Sciatic nerve (tissue), 2 donors: ENCODE measurements at regions not wholly inside any gene's neighbourhood (a gene's known extent, or its start where the extent isn't known, plus 50 kb on each side); places are given as distances from the start of the nearest gene placed in this dataset.
"Not testable (repeated sequence)": the region's sequence is repeated elsewhere in the genome, so short reads cannot be mapped to it uniquely, and the experiment has no call there.

Experiments used
- ATAC-seq: fragments of 200-7000 bp; cut with Tn5 transposase; one replicate; pipeline ENCODE4 v1.9.1; 2020; ENCODE audit warnings: mild to moderate bottlenecking, moderate library complexity
- DNase-seq: peaks from one replicate; pipeline ENCODE4 v3.0.0-alpha.2; 2020; ENCODE audit warnings: low spot score
- intact Hi-C: fragments of 100-400 bp; cut with DNase I; formaldehyde crosslinking; loops from one replicate; pipeline ENCODE4 v1.14.2; 2022
- donor health status: DM: no; HTN: no; CAD: no.
- donor health status: DM: no; HTN: no; CAD: no.

DNA sequence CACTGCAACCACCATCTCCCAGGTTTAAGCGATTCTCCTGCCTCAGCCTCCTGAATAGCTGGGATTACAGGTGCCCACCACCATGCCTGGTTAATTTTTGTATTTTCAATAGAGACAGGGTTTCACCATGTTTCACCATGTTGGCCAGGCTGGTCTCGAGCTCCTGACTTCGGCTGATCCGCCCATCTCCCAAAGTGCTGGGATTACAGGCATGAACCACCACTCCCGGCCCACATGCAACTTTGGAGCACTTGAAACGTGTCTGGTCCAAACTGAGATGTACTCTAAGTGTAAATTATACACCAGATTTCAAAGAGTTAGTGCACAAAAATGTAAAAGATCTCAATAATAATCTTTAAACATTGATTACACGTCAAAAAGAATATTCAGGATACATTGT, 154.1 kb downstream of the RGS9 start:
- not testable (repeated sequence) for ATAC-seq, DNase-seq
- intact Hi-C loops, result loop anchor here (5.0 kb wide), 1 partner anchor 876 kb away; no protein-coding TSS in a partner anchor

- no peak for ATAC-seq
- DNase-seq, result no peak
- intact Hi-C loops, result loop anchor here (5.0 kb wide), 1 partner anchor 877 kb away; no protein-coding TSS in a partner anchor
Measured at GRCh38 chr17:65290616-65291015, 153.4 kb downstream of the RGS9 start.

DNA sequence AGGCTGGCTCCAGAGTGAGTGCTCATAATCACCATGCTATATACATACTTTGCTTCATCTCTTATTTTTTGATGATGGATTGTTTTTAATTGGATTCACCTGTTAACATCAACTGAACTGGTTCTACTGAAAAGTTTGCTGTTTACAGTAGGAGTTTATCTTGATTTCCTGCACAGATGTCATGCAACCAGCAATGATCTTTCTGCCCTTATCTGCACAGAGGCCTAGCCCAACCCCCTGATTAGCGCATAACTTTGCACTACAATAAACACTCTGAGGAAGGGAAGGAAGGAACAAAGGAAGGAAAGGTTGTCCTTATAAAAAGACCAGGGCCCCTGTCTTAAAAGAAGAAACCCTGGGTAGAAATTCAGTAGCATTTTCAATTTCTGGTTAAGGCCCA, 152.9 kb downstream of the RGS9 start:
- DNase-seq (no peak), ATAC-seq (no peak)
- intact Hi-C loops, result loop anchor here (5.0 kb wide), 1 partner anchor 877 kb away; no protein-coding TSS in a partner anchor

DNA sequence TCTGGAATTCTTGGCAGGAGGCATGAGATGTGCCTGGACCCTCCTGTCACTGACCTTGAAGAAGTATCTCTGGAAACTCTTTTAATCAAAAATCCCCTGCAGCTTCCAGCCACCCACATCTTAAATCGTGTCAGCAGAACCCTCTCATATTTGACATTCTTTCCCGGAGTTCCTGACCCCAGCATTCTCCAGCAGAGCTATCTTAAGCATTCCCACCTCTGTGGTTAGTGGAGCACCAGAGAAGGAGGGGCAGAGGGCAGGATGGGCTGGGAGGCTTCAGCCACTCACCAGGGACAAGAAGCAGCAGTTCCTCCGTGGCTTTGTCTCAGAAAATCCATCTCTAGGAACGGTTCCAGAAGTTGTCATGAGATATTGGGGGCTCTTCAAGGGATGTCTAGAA, 149.9 kb downstream of the RGS9 start:
- intact Hi-C loops, result no loop called here
- ATAC-seq (no peak), DNase-seq (no peak)

DNA sequence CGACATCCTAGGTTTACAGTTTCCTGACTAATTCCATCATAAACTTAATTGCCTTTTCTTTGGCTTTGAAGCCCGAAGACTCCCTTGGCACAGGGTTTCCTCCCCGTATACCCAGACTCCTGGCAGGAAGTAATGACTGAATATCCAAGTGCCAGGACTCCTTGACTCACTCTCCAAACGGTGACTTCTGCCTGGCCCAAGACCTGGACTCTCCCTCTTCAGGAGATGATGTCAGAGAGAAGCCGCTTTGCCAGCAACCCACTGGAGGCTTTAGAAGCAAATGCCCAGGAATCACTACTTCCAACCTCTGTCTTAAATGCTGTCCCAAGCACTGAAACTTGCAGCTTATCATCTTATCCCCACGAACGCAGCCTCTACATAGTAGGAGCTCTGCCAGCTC, 146.5 kb downstream of the RGS9 start:
- ATAC-seq, result no peak
- intact Hi-C loops, result no loop called here

DNA sequence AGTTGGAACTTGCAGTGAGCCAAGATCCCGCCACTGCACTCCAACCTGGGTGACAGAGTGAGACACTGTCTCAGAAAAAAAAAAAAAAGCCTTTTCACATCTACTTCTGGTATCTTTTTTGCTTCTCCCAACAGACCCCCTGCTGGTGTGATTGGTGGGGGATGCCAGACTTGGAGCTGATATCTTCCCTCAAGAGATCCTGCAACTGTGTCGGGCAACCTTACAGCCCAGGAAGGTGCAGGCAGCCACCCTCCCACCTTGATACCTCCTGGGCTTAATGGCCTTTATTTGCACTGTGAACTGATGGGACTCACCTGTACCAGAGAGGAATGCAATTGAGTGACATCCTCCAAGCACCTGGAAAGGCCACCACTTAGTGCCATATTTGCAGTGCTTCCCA, 142.3 kb downstream of the RGS9 start:
- ATAC-seq (no peak), DNase-seq (peak; percentile 22)
- intact Hi-C loops, result no loop called here

More for the DNA sequence above, 146.5 kb downstream of the RGS9 start:
- DNase-seq, result no peak

GRCh38 chr17:65278820-65279184, 141.6 kb downstream of the RGS9 start:
- intact Hi-C loops, result no loop called here
- DNase-seq, result peak; percentile 44
- ATAC-seq, result no peak

DNA sequence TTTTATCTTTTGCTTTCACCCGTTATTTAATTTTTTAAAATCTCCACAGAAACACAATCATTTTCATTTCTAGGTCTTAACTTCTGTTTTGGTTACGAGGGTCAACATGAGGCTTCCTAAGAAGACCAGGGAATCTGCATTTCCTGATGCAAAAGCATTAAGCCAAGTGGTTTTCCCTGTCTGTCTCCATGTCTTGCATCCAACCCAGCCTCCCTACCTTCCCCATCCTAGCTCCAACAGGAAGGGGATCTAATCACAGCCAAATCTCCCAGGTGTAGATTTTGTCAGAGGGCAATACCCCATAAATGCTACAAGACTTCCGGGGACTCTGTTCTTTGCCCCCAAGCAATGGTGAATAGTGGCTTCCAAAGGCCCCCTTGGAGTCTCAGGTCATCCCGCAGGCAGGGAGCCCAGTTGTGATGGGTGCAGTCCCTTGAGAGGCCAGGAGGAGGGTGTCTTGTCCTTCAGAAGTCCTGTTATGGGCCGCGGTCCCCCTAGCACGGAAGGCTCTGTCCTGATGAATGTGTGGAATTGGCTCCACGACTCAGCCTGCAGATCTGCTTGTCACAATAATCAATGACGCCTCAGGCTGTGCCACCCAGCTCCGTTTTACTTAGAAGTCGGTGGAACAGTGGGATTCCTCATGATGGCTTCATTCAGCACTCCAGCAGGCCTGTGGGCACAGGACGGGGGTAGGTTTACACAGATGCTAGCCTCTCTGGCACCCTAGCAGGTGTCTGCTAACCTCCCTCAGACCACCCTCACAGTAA, 141.1 kb downstream of the RGS9 start:
- peak; percentile 44 for ATAC-seq
- intact Hi-C loops, result no loop called here
- no peak for DNase-seq

DNA sequence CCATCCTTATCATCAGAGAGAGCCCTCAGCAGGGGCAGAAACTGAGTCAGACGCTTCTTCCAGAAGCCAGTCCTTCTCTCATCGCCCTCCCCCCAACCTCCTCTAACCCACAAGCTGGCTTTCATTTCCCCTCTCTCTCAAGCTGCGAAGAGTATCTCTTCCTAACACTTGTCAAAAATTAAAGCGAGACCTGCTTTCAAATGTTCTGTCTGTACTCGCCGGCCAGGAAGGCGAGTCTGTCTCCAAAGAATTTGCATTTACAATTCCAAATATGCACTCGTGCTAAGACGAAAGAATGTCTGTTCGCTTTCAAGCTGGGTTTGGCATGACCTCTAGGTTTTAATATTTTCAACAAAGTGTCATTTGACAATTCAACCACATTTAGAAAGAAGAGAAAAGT, 140.4 kb downstream of the RGS9 start:
- DNase-seq (no peak), ATAC-seq (no peak)
- intact Hi-C loops, result no loop called here
